ENCODE measurements at regions not wholly inside any gene's neighbourhood (a gene's known extent, or its start where the extent isn't known, plus 50 kb on each side); places are given as distances from the start of the nearest gene placed in this dataset.

- TF ChIP-seq, protein P1, sequence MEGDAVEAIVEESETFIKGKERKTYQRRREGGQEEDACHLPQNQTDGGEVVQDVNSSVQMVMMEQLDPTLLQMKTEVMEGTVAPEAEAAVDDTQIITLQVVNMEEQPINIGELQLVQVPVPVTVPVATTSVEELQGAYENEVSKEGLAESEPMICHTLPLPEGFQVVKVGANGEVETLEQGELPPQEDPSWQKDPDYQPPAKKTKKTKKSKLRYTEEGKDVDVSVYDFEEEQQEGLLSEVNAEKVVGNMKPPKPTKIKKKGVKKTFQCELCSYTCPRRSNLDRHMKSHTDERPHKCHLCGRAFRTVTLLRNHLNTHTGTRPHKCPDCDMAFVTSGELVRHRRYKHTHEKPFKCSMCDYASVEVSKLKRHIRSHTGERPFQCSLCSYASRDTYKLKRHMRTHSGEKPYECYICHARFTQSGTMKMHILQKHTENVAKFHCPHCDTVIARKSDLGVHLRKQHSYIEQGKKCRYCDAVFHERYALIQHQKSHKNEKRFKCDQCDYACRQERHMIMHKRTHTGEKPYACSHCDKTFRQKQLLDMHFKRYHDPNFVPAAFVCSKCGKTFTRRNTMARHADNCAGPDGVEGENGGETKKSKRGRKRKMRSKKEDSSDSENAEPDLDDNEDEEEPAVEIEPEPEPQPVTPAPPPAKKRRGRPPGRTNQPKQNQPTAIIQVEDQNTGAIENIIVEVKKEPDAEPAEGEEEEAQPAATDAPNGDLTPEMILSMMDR (conservative IDR thresholded peaks at IDR 0.05), result no peak
- TF ChIP-seq ZFX (IDR thresholded peaks at IDR 0.05), result no peak
These were observed 264.4 kb downstream of the EFCAB11 start for GRCh38 chr14:89690139-89690538.
